K562 (cell line): ENCODE measurements at regions not wholly inside any gene's neighbourhood (a gene's known extent, or its start where the extent isn't known, plus 50 kb on each side); places are given as distances from the start of the nearest gene placed in this dataset.

ENCODE experiments used
- BACH1 ChIP-seq: fragments of 200-800 bp; sonication (Bioruptor generic); IDR thresholded peaks from 2 replicates; pipeline ENCODE4 v1.6.1; 2016; ENCODE audit warnings: missing genetic modification characterization, missing compliant biosample characterization
- BRD4 ChIP-seq: fragments of 200-600 bp; sonication (generic); IDR thresholded peaks from 2 replicates; pipeline ENCODE4 v1.6.1; 2017; ENCODE audit warnings: inconsistent platforms
- DEAF1 ChIP-seq: fragments of 450-650 bp; formaldehyde crosslinking; IDR thresholded peaks from 2 replicates; pipeline ENCODE4 v1.4.0; 2020; ENCODE audit warnings: mild to moderate bottlenecking, moderate library complexity
- HMG20A ChIP-seq: fragments of 450-650 bp; formaldehyde crosslinking; conservative IDR thresholded peaks from 2 replicates; pipeline ENCODE4 v1.4.0; 2020; ENCODE audit warnings: mild to moderate bottlenecking, mixed read lengths
- MAX ChIP-seq: sonication (generic); formaldehyde crosslinking; IDR thresholded peaks from 2 replicates; pipeline ENCODE4 v1.9.0; 2022; ENCODE audit warnings: mild to moderate bottlenecking, missing genetic modification reagents
- MECOM ChIP-seq: fragments of 250-450 bp; sonication (Bioruptor Pico); IDR thresholded peaks from 2 replicates; pipeline ENCODE4 v1.8.0; 2022; ENCODE audit warnings: inconsistent platforms
- POLR2B ChIP-seq: fragments of 450-650 bp; IDR thresholded peaks from 2 replicates; pipeline ENCODE4 v1.6.1; 2018; ENCODE audit warnings: low read depth; ENCODE audit not compliant: partially characterized antibody
- POLR2G ChIP-seq: fragments of 200-400 bp; formaldehyde crosslinking; IDR thresholded peaks from 2 replicates; pipeline ENCODE4 v1.6.1; 2017; ENCODE audit warnings: low read depth, mild to moderate bottlenecking, antibody characterized with exemption, low read length, moderate library complexity
- RHOXF2B ChIP-seq: fragments of 250-450 bp; sonication (Bioruptor Pico); conservative IDR thresholded peaks from 2 replicates; pipeline ENCODE4 v1.5.1; 2021
- SIRT6 ChIP-seq: IDR thresholded peaks from one replicate; pipeline ENCODE4 v1.6.1; 2012; ENCODE audit warnings: low read depth, mild to moderate bottlenecking, control low read depth, inconsistent platforms, low read length, moderate library complexity
- TAF7 ChIP-seq: fragments of 450-650 bp; IDR thresholded peaks from 2 replicates; pipeline ENCODE4 v1.6.1; 2016; ENCODE audit warnings: missing genetic modification characterization, missing compliant biosample characterization
- XRCC5 ChIP-seq: fragments of 200-400 bp; formaldehyde crosslinking; IDR thresholded peaks from 2 replicates; pipeline ENCODE4 v1.6.1; 2017; ENCODE audit warnings: low read depth, mild to moderate bottlenecking, low read length
- ZNF140 ChIP-seq: fragments of 250-450 bp; sonication (Bioruptor Pico); IDR thresholded peaks from 2 replicates; pipeline ENCODE4 v1.8.0; 2021; ENCODE audit warnings: moderate library complexity, mild to moderate bottlenecking, inconsistent platforms
- ZNF41 ChIP-seq: fragments of 250-450 bp; sonication (Bioruptor Pico); conservative IDR thresholded peaks from 2 replicates; pipeline ENCODE4 v1.4.0; 2020; ENCODE audit warnings: mild to moderate bottlenecking
- ZNF668 ChIP-seq: fragments of 250-450 bp; sonication (Bioruptor Pico); IDR thresholded peaks from 2 replicates; pipeline ENCODE4 v1.8.0; 2022; ENCODE audit warnings: mild to moderate bottlenecking, inconsistent platforms
- TF ChIP-seq, protein P1 (sequence below): fragments of 250-450 bp; sonication (Bioruptor Pico); IDR thresholded peaks from 2 replicates; pipeline ENCODE4 v1.4.0; 2020
- TF ChIP-seq, protein P2 (sequence below): fragments of 250-450 bp; sonication (Bioruptor Pico); IDR thresholded peaks from 2 replicates; pipeline ENCODE4 v1.9.0; 2021; ENCODE audit warnings: mild to moderate bottlenecking
- TF ChIP-seq, protein P3 (sequence below): sonication (generic); formaldehyde crosslinking; IDR thresholded peaks from 2 replicates; pipeline ENCODE4 v1.8.0; 2022; ENCODE audit warnings: mild to moderate bottlenecking, missing genetic modification reagents

DNA sequence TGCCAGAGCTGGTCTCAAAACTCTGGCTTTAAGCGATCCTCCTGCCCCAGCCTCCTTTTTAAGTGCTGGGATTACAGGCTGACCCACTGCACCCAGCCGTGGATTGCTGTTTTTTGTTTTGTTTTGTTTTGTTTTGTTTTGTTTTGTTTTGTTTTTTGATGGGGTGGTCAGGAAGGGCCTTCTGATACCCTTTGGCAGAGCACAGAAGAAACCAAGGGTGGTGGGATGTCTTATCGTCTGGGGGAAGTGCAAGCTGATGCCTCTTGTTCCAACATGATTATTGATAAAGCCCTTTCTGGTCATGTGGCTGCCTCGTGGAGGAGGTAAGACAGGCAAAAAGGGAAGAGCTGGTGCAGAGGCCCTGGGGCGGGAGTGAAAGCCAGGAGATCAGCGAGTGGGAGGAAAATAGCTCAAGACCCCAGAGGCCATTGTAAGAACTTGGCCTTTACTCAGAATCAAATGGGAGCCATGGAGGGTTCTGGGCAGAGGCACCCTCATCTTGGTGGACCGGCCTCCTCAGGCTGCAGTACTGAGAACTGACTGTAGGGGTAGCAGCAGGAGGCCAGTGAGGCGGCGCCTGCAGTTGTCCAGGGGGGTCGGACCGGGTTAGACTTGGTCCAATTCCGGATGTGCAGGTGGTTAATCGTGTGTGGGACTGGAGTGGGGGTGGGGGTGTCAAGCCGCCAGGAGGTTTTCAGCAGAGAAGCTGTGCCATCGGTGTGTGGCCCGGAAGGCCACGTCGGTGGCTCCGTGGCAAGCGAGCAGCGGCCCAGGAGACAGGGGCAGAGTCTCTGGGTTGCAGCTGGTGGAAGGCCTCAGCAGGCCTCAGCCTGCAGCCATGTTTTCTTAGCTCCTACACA, 84.4 kb upstream of the GSE1 start (continued):
- TF ChIP-seq, protein P1, sequence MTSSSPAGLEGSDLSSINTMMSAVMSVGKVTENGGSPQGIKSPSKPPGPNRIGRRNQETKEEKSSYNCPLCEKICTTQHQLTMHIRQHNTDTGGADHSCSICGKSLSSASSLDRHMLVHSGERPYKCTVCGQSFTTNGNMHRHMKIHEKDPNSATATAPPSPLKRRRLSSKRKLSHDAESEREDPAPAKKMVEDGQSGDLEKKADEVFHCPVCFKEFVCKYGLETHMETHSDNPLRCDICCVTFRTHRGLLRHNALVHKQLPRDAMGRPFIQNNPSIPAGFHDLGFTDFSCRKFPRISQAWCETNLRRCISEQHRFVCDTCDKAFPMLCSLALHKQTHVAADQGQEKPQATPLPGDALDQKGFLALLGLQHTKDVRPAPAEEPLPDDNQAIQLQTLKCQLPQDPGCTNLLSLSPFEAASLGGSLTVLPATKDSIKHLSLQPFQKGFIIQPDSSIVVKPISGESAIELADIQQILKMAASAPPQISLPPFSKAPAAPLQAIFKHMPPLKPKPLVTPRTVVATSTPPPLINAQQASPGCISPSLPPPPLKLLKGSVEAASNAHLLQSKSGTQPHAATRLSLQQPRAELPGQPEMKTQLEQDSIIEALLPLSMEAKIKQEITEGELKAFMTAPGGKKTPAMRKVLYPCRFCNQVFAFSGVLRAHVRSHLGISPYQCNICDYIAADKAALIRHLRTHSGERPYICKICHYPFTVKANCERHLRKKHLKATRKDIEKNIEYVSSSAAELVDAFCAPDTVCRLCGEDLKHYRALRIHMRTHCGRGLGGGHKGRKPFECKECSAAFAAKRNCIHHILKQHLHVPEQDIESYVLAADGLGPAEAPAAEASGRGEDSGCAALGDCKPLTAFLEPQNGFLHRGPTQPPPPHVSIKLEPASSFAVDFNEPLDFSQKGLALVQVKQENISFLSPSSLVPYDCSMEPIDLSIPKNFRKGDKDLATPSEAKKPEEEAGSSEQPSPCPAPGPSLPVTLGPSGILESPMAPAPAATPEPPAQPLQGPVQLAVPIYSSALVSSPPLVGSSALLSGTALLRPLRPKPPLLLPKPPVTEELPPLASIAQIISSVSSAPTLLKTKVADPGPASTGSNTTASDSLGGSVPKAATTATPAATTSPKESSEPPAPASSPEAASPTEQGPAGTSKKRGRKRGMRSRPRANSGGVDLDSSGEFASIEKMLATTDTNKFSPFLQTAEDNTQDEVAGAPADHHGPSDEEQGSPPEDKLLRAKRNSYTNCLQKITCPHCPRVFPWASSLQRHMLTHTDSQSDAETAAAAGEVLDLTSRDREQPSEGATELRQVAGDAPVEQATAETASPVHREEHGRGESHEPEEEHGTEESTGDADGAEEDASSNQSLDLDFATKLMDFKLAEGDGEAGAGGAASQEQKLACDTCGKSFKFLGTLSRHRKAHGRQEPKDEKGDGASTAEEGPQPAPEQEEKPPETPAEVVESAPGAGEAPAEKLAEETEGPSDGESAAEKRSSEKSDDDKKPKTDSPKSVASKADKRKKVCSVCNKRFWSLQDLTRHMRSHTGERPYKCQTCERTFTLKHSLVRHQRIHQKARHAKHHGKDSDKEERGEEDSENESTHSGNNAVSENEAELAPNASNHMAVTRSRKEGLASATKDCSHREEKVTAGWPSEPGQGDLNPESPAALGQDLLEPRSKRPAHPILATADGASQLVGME (CRISPR knock-in tag), result no peak
- TF ChIP-seq POLR2B (no peak), ZNF41 (no peak), POLR2G (peak; percentile 37), MECOM (CRISPR knock-in tag) (no peak), MAX (no peak; the same call in none of the 2 replicates), SIRT6 (no peak), ZNF668 (CRISPR knock-in tag) (peak; percentile 79), BACH1 (tag) (no peak), TAF7 (tag) (no peak), RHOXF2B (no peak), BRD4 (no peak), HMG20A (no peak), XRCC5 (peak; percentile 67; the same call in 1 of the 2 replicates), ZNF140 (CRISPR knock-in tag) (no peak), DEAF1 (CRISPR knock-in tag) (peak; percentile 52; the same call in 1 of the 2 replicates)
- TF ChIP-seq, protein P2, sequence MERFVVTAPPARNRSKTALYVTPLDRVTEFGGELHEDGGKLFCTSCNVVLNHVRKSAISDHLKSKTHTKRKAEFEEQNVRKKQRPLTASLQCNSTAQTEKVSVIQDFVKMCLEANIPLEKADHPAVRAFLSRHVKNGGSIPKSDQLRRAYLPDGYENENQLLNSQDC (CRISPR knock-in tag), result no peak
- TF ChIP-seq, protein P3, sequence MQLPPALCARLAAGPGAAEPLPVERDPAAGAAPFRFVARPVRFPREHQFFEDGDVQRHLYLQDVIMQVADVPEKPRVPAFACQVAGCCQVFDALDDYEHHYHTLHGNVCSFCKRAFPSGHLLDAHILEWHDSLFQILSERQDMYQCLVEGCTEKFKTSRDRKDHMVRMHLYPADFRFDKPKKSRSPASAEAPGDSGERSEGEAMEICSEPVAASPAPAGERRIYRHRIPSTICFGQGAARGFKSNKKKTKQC (CRISPR knock-in tag), result no peak
